Daoy (cell line): ENCODE measurements at regions not wholly inside any gene's neighbourhood (a gene's known extent, or its start where the extent isn't known, plus 50 kb on each side); places are given as distances from the start of the nearest gene placed in this dataset.

ENCODE experiments used
- DNase-seq: peaks from one replicate; pipeline ENCODE4 v3.0.0-alpha.2; 2015; ENCODE audit warnings: low read depth

- no peak for DNase-seq
Observed at GRCh38 chr1:238115852-238116251, 225.1 kb upstream of the ZP4 start.

GRCh38 chr1:238112952-238113621 is 222.4 kb upstream of the ZP4 start:
- DNase-seq = no peak

GRCh38 chr1:238111516-238111915 is 220.8 kb upstream of the ZP4 start:
- DNase-seq = no peak

- no peak for DNase-seq
Observed at GRCh38 chr1:238111081-238111480, 220.4 kb upstream of the ZP4 start.

- DNase-seq = no peak
Observed at GRCh38 chr1:238108417-238108816, 217.7 kb upstream of the ZP4 start.

- no peak for DNase-seq
Observed at GRCh38 chr1:238107322-238107721, 216.6 kb upstream of the ZP4 start.

- DNase-seq = no peak
Observed at GRCh38 chr1:238104752-238105151, 214.0 kb upstream of the ZP4 start.

GRCh38 chr1:238101923-238102322 is 211.2 kb upstream of the ZP4 start:
- no peak for DNase-seq

GRCh38 chr1:238099871-238100270 is 209.1 kb upstream of the ZP4 start:
- DNase-seq = no peak

GRCh38 chr1:238089615-238090014 is 198.9 kb upstream of the ZP4 start:
- DNase-seq = no peak

- DNase-seq = no peak
Observed at GRCh38 chr1:238088560-238089290, 198.0 kb upstream of the ZP4 start.

- DNase-seq = no peak
Observed at GRCh38 chr1:238073991-238074390, 183.3 kb upstream of the ZP4 start.

- DNase-seq = no peak
Observed at GRCh38 chr1:238071061-238071460, 180.3 kb upstream of the ZP4 start.

GRCh38 chr1:238063454-238063853 is 172.7 kb upstream of the ZP4 start:
- DNase-seq = peak; percentile 89

GRCh38 chr1:238061967-238062613 is 171.4 kb upstream of the ZP4 start:
- DNase-seq = peak; percentile 44

GRCh38 chr1:238060061-238060460 is 169.3 kb upstream of the ZP4 start:
- peak; percentile 49 for DNase-seq

GRCh38 chr1:238052496-238053266 is 162.0 kb upstream of the ZP4 start:
- no peak for DNase-seq

- no peak for DNase-seq
Observed at GRCh38 chr1:238029126-238029525, 138.4 kb upstream of the ZP4 start.

GRCh38 chr1:238027366-238027765 is 136.6 kb upstream of the ZP4 start:
- no peak for DNase-seq

- DNase-seq = no peak
Observed at GRCh38 chr1:238023137-238023536, 132.4 kb upstream of the ZP4 start.

- DNase-seq = no peak
Observed at GRCh38 chr1:238018214-238018613, 127.5 kb upstream of the ZP4 start.

GRCh38 chr1:238006779-238007178 is 116.1 kb upstream of the ZP4 start:
- DNase-seq = no peak
